Fibroblast of lung (primary cell): ENCODE measurements at regions not wholly inside any gene's neighbourhood (a gene's known extent, or its start where the extent isn't known, plus 50 kb on each side); places are given as distances from the start of the nearest gene placed in this dataset.

Experiments used
- DNase-seq, 2 donors: peaks; one replicate each; pipeline versions ENCODE4 v3.0.0 to v3.0.0-alpha.2; 2010; ENCODE audit warnings: low read depth in 2 of 2
- H2AFZ ChIP-seq: 2 replicates; pipeline ENCODE4 v1.5.1; 2012; ENCODE audit warnings: low read length, control low read depth, inconsistent platforms
- H3K27ac ChIP-seq: 2 replicates; pipeline ENCODE4 v1.5.1; 2011; ENCODE audit warnings: low read length, control low read depth; ENCODE audit not compliant: insufficient read depth
- H3K27me3 ChIP-seq: 2 replicates; pipeline ENCODE4 v1.5.1; 2011; ENCODE audit warnings: mild to moderate bottlenecking, low read length; ENCODE audit not compliant: control insufficient read depth, insufficient read depth
- H3K36me3 ChIP-seq: 2 replicates; pipeline ENCODE4 v1.5.1; 2011; ENCODE audit warnings: low read length; ENCODE audit not compliant: control insufficient read depth, insufficient read depth
- H3K4me1 ChIP-seq: 2 replicates; pipeline ENCODE4 v1.5.1; 2011; ENCODE audit warnings: low read length; ENCODE audit not compliant: control insufficient read depth, insufficient read depth; ENCODE audit errors: extremely low read depth
- H3K4me2 ChIP-seq: 2 replicates; pipeline ENCODE4 v1.5.1; 2011; ENCODE audit warnings: low read length, control low read depth; ENCODE audit not compliant: insufficient read depth; ENCODE audit errors: extremely low read depth
- H3K4me3 ChIP-seq, 4 experiments: fragments of 200-600 bp in 1 of 4; sonication (generic) in 1 of 4; replicated peaks in 1 of 4; 2 replicates each; pipeline ENCODE4 v1.5.1; 2011 to 2016; ENCODE audit warnings: low read length in 4 of 4, low read depth in 3 of 4, mild to moderate bottlenecking in 3 of 4, control low read depth in 2 of 4, inconsistent platforms in 1 of 4, mixed read lengths in 1 of 4; ENCODE audit not compliant: insufficient read depth in 1 of 4; ENCODE audit errors: control extremely low read depth in 1 of 4
- H3K79me2 ChIP-seq: 2 replicates; pipeline ENCODE4 v1.5.1; 2012; ENCODE audit warnings: mild to moderate bottlenecking, low read length, inconsistent platforms; ENCODE audit not compliant: control insufficient read depth, insufficient read depth
- H3K9ac ChIP-seq: 2 replicates; pipeline ENCODE4 v1.5.1; 2011; ENCODE audit warnings: mild to moderate bottlenecking, low read length, control low read depth; ENCODE audit not compliant: insufficient read depth
- H3K9me3 ChIP-seq: 2 replicates; pipeline ENCODE4 v1.5.1; 2012; ENCODE audit warnings: low read depth, low read length; ENCODE audit not compliant: control insufficient read depth, insufficient read depth
- H4K20me1 ChIP-seq: 2 replicates; pipeline ENCODE4 v1.5.1; 2011; ENCODE audit warnings: low read length; ENCODE audit not compliant: control insufficient read depth, insufficient read depth; ENCODE audit errors: extremely low read depth
- EZH2 ChIP-seq: IDR thresholded peaks from 2 replicates; pipeline ENCODE4 v1.5.1; 2012; ENCODE audit warnings: low read length, control low read depth, mild to moderate bottlenecking; ENCODE audit errors: missing control alignments
- TF ChIP-seq, protein P1 (sequence below), 2 donors: IDR thresholded peaks in 1 of 2; conservative IDR thresholded peaks in 1 of 2; 1 replicate in 1 of 2; 2 replicates in 1 of 2; pipeline ENCODE4 v1.5.1; 2011 to 2012; ENCODE audit warnings: low read length in 2 of 2, control low read depth in 1 of 2, inconsistent platforms in 1 of 2, low read depth in 1 of 2, mild to moderate bottlenecking in 1 of 2

GRCh38 chrX:45823536-45823935 lies 622.9 kb upstream of the DIPK2B start:
- Histone ChIP-seq H3K9ac (no peak overlapping the region), H3K9me3 (no peaks in the 10 kb centered on the region), H3K4me2 (no peak overlapping the region), H3K79me2 (peaks cover 16% of the 10 kb centered on the region), H4K20me1 (no peaks in the 10 kb centered on the region), H3K27ac (no peak overlapping the region), H3K4me3 (no peak overlapping the region), H3K27me3 (no peaks in the 10 kb centered on the region), H3K36me3 (peaks cover 1% of the 10 kb centered on the region), H2AFZ (no peak overlapping the region), H3K4me1 (peaks cover 3% of the 10 kb centered on the region)
- TF ChIP-seq, protein P1, sequence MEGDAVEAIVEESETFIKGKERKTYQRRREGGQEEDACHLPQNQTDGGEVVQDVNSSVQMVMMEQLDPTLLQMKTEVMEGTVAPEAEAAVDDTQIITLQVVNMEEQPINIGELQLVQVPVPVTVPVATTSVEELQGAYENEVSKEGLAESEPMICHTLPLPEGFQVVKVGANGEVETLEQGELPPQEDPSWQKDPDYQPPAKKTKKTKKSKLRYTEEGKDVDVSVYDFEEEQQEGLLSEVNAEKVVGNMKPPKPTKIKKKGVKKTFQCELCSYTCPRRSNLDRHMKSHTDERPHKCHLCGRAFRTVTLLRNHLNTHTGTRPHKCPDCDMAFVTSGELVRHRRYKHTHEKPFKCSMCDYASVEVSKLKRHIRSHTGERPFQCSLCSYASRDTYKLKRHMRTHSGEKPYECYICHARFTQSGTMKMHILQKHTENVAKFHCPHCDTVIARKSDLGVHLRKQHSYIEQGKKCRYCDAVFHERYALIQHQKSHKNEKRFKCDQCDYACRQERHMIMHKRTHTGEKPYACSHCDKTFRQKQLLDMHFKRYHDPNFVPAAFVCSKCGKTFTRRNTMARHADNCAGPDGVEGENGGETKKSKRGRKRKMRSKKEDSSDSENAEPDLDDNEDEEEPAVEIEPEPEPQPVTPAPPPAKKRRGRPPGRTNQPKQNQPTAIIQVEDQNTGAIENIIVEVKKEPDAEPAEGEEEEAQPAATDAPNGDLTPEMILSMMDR (conservative IDR thresholded peaks at IDR 0.05 in 1 of 2, IDR thresholded peaks at IDR 0.05 in 1 of 2; ENCODE audit: low read depth in 1 of 2, low read length in 2 of 2), result no peak
- no peak for TF ChIP-seq EZH2
- peak in 1 of 2 donors; percentile 45 for DNase-seq

DNA sequence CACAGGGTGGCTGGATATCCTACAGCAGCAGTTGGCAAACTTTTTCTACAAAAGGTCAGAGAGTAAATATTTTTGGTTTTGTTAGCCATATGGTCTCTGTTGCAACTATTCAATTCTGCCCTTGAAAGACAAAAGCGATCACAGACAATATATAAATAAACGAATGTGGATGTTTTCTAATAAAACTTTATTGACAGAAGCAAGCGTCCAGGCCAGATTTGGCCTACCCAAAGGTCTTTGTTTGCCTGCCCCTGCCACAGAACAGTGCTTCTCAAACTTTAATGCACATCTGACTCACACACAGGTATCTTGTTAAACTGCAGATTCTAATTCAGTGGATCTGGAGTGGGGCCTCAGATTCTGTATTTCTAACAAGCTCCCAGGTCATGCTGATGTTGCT lies 621.4 kb upstream of the DIPK2B start:
- H3K4me1 ChIP-seq, result peaks cover 3% of the 10 kb centered on the region
- peak in 1 of 2 donors; percentile 35 for DNase-seq
- H2AFZ ChIP-seq, result no peak overlapping the region
- H3K36me3 ChIP-seq, result peaks cover 1% of the 10 kb centered on the region
- no peaks in the 10 kb centered on the region for H3K27me3 ChIP-seq
- H3K9me3 ChIP-seq, result no peaks in the 10 kb centered on the region
- no peak overlapping the region for H3K9ac ChIP-seq
- no peak overlapping the region for H3K27ac ChIP-seq
- no peak overlapping the region for H3K4me2 ChIP-seq
- no peaks in the 10 kb centered on the region for H4K20me1 ChIP-seq
- H3K79me2 ChIP-seq, result peaks cover 15% of the 10 kb centered on the region
- no peak overlapping the region for H3K4me3 ChIP-seq
- TF ChIP-seq EZH2, result no peak

- Histone ChIP-seq H3K4me2 (no peak overlapping the region), H3K79me2 (peaks cover 27% of the 10 kb centered on the region), H4K20me1 (no peaks in the 10 kb centered on the region), H3K4me3 (no peak overlapping the region), H3K27ac (no peak overlapping the region), H3K9ac (no peak overlapping the region), H3K27me3 (no peaks in the 10 kb centered on the region), H3K9me3 (no peaks in the 10 kb centered on the region), H2AFZ (no peak overlapping the region), H3K36me3 (peaks cover 1% of the 10 kb centered on the region), H3K4me1 (peaks cover 3% of the 10 kb centered on the region)
- DNase-seq, result no peak
- TF ChIP-seq EZH2, result no peak
- TF ChIP-seq, protein P1 (conservative IDR thresholded peaks at IDR 0.05 in 1 of 2, IDR thresholded peaks at IDR 0.05 in 1 of 2; ENCODE audit: low read depth in 1 of 2, low read length in 2 of 2), result no peak
Measured at GRCh38 chrX:45818913-45819312, 618.2 kb upstream of the DIPK2B start.
